Endothelial cell of umbilical vein (primary cell): ENCODE measurements at regions not wholly inside any gene's neighbourhood (a gene's known extent, or its start where the extent isn't known, plus 50 kb on each side); places are given as distances from the start of the nearest gene placed in this dataset.

Experiments
- CTCF ChIP-seq, 2 donors: IDR thresholded peaks; 1 replicate in 1 of 2; 2 replicates in 1 of 2; pipeline ENCODE4 v1.5.1; 2011; ENCODE audit warnings: low read length in 2 of 2, mild to moderate bottlenecking in 2 of 2, moderate library complexity in 2 of 2, control low read depth in 1 of 2, inconsistent platforms in 1 of 2, low read depth in 1 of 2; ENCODE audit not compliant: insufficient read depth in 1 of 2; ENCODE audit errors: extremely low read depth in 1 of 2
- EZH2 ChIP-seq: IDR thresholded peaks from 2 replicates; pipeline ENCODE4 v1.6.1; 2012; ENCODE audit warnings: borderline replicate concordance, low read depth, mild to moderate bottlenecking, moderate library complexity, low read length, inconsistent platforms; ENCODE audit not compliant: severe bottlenecking
- POLR2A ChIP-seq: IDR thresholded peaks from 2 replicates; pipeline ENCODE4 v1.6.1; 2012; ENCODE audit warnings: low read depth, mild to moderate bottlenecking, control low read depth, low read length
- POLR2AphosphoS5 ChIP-seq: IDR thresholded peaks from 2 replicates; pipeline ENCODE4 v1.6.1; 2012; ENCODE audit warnings: low read depth, mild to moderate bottlenecking, control low read depth, low read length, moderate library complexity; ENCODE audit not compliant: insufficient read depth

- TF ChIP-seq POLR2AphosphoS5 (no peak), CTCF (IDR thresholded peaks at IDR 0.05; ENCODE audit: extremely low read depth in 1 of 2, insufficient read depth in 1 of 2, low read depth in 1 of 2, low read length in 2 of 2) (no peak), POLR2A (no peak), EZH2 (no peak)
Measured at GRCh38 chr13:111966933-111967332, 100.0 kb upstream of the SOX1 start.
